HG03175 (cell line): ENCODE measurements at regions not wholly inside any gene's neighbourhood (a gene's known extent, or its start where the extent isn't known, plus 50 kb on each side); places are given as distances from the start of the nearest gene placed in this dataset.
"Not testable (repeated sequence)": the region's sequence is repeated elsewhere in the genome, so short reads cannot be mapped to it uniquely, and the experiment has no call there.

Source experiments
- ATAC-seq: cut with Tn5 transposase; IDR thresholded peaks from one replicate; pipeline ENCODE4 v1.9.1; 2021; ENCODE audit warnings: mild to moderate bottlenecking, moderate library complexity; ENCODE audit not compliant: unreplicated experiment

DNA sequence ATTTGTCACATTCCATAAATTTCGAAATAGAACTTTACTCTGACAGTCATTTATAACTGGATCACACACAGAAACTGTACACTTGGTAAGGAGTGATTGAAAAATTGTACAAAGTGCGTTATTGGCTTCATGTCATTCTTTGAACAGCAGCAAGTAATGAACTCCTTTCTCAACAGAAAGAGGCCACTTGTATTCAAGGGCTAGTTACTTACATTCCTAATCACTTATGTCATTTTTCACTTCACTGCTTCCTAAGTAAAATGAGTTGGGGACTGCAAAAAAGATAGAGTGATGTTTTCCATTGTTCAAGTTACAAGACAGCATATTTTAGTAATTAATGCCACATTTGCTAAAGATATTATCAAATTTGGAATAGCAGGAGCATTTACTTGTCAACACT, 893.2 kb downstream of the DTWD2 start:
- ATAC-seq, result no peak

DNA sequence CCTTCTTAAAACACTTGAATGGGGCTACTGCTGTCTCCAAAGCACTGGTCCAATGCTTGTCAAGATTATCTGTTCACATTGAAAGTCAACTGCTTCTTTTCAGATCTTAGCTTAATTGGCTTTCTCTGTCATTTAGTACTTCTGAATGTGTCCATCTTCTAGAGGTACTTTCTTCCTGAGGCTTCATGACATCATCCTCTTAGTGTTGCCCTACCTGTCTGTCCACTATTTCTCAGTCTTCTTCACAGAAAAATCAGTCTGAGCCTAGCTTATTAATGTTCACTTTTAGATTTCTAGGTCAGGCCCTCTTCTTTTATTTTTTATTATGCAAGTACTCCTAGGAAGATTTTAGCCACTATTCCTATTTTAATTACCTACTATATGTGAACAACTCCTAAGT, 899.9 kb downstream of the DTWD2 start:
- ATAC-seq, result no peak

DNA sequence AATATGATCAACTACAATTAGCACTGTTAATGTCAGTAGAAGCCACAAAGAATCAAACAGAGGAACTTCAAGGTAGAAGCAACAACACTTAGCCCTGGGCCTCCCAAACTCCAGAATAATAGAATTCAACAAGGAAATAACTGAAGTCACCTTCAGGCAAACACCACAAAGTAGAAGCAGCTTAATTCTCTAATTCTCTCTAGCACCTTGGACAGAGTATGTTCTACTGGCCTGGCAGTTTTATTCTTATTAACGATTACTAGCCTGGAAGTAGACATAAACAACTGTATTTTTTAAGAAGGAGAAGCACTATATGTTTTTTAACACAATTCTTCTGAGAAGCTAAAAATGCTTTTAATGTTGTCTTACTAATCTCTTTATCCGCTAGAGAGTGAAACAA, 911.9 kb downstream of the DTWD2 start:
- ATAC-seq, result no peak

GRCh38 chr5:118070041-118070440, 918.3 kb downstream of the DTWD2 start:
- ATAC-seq, result no peak

DNA sequence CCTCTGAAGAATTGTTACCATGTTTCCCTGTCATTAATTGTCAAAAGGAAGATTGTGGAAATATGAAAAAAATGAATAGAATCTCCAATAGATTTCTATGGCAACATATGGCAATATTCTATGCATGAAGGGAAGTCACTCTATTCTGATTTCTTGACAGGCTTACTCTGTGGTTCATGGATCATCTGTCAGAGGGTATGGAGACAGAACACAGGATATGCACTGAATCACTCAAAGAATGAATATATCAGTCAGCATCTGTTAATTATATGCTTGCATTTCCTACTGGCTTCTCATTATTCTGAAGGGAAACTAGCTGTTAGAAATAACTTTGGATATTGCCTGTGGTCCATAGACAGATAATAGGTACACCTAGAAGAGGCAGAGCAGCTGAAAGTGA, 918.9 kb downstream of the DTWD2 start:
- ATAC-seq, result no peak

GRCh38 chr5:118068886-118069285, 919.5 kb downstream of the DTWD2 start:
- no peak for ATAC-seq

GRCh38 chr5:118063836-118064235, 924.5 kb downstream of the DTWD2 start:
- not testable (repeated sequence) for ATAC-seq

- ATAC-seq, result no peak
These were observed 927.5 kb downstream of the DTWD2 start for GRCh38 chr5:118060833-118061232.

DNA sequence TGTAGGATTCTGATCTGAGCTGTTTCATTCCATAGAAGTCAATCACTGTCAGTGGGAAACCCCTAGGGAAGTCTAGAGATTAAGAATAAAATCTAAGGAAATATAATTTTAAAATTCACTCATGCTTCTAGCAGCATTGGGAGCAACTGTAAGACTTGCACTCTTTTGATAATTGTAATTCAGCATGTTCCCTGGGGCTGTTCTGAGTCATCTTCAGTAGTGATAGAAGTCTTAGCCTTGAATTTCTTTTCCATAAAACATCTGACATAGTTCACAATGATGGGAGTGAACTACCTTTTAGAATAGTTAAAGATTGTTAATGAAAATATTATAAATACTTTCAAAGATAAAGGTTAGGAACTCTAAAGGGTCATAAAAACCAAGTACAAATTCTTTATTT, 935.8 kb downstream of the DTWD2 start:
- no peak for ATAC-seq

DNA sequence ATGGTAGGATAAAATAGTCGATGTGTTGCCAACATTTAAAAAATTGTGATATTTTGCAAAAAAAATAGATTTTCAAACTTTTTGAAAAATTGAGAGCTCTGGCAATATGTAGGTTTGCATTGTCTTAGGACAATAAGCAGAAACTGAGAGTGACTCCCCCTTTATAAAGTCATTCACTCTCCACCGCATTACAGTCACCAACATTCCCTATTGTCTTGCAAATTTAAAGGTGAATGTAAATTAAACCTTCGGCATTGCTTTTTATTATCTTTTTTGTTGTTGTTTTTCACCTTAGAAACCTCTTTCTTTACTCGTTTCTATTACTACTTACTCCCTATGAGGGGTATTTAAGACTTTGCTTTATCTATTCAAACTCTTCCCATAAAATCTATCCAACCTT, 944.2 kb downstream of the DTWD2 start:
- ATAC-seq, result no peak

- no peak for ATAC-seq
These were observed 944.8 kb downstream of the DTWD2 start for GRCh38 chr5:118043531-118043930.

DNA sequence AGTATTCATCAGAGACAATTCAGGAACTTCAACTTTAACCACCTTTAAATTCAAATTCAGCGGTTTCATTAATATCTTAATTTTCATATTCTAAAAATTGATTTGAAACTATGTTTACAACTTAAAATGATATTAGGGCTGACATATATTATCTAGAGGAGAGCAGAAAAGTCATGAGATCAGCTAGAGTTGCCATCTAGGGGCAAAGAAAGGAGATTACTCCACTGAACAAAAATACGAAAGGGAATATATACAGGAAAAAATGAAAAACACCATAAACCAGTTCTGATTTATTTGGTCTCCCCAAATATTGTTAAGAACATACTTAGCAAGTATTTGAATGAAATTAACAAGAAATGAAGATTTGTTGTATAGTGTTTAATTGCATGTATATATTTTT, 946.3 kb downstream of the DTWD2 start:
- ATAC-seq, result no peak

GRCh38 chr5:118040496-118040895, 947.9 kb downstream of the DTWD2 start:
- ATAC-seq, result no peak

GRCh38 chr5:118033686-118034338, 954.5 kb downstream of the DTWD2 start:
- ATAC-seq, result no peak

- no peak for ATAC-seq
These were observed 958.5 kb downstream of the DTWD2 start for GRCh38 chr5:118029807-118030206.

DNA sequence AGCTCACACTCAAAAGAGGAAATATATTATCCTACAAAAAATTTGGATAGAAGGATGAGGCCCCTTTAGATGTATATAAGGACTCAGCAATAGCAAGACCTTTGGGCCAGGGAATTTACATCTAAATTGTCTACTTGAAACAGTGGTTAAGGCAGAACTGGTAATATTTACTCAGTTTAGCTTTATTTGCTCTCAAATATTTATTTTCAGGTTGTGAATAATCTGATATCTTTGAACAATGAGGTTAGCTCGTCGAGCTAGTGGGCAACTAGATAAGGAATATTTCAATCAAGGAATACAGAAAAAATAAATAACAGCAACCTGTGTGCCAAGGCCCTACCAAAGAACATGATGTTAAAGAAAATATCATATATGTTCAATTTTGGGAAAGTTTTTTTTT, 966.3 kb downstream of the DTWD2 start:
- ATAC-seq, result no peak

DNA sequence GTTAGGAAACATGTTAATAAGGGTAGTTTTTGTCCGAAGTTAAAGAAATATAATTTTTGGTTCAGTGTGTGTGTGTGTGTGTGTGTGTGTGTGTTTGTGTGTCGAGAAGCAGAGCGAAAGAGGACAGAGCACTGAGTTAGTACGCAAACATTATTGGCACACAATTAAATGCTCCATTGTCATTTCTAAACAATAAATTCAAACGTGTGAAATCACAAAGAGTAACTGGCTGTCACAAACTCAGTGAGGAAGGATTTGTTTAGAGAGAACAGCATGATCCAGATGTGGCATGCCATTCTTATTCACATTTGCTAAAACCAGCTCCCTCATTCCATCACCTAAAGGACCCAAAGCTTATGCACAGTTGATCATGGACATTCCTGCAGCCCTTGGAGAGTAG, 970.8 kb downstream of the DTWD2 start:
- ATAC-seq, result no peak

DNA sequence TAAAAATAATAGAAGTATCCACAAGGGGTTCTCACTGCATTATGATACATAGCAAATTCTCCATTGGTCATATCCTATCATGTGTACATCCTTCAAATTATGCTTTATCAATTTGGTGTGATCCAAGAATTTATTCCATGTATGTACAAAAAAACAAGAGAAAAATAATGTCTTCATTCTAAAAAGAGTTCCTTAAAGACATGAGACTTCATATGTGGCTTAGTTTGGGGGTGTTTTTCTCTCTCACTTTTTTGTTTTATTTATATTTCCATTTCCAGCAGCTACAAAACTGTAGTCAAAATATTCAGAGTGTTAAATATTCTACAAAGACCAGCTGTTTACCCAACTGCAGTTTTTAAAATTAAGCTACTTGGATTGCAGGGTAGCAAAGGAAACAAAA, 972.0 kb downstream of the DTWD2 start:
- no peak for ATAC-seq

GRCh38 chr5:118015511-118015910, 972.8 kb downstream of the DTWD2 start:
- no peak for ATAC-seq

DNA sequence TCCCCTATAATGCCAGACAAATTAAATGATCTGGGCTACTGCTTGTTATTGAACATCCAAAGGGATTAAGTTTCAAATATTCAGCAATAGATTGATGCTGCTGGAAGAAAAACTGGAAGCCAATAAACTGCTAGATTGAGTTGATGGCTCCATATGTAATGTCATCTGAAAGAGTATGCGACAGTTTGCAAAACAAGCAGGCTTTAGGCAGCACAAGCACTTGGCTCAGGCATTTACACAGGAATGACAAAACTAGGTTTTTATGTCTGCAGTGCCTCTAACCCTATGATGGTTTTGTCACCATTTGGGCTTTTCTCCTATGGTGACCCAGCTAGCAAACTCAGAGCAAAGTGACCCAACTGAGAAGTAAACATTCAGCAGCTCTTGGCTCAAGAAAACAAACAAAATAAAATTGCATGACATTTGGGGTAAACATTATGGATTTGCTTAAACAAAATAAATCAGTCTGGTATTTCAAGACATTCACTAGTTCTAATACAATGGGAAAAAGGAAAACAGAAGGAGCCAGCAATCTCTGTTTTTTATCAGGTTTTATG, 978.5 kb downstream of the DTWD2 start:
- ATAC-seq, result no peak

- ATAC-seq, result no peak
These were observed 979.6 kb downstream of the DTWD2 start for GRCh38 chr5:118008779-118009178.

- no peak for ATAC-seq
These were observed 981.1 kb downstream of the DTWD2 start for GRCh38 chr5:118007262-118007661.

DNA sequence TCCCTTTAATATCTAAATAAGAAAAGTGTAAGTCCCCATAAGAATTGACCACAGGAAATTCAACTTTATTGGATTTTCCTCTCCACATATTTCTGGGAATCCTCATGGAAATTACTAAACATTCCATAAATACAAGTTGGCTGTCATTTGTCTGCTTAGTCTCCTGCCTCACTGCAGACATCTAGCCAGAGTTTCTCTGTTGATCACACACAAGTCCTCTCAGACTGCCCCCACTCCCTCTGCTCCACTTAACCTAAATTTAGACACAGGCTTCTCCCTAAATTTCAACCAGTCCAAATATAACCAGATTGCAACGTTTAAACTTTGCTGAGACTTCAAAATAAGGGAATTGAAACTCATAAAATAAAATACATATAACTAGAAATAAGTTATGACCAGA, 982.1 kb downstream of the DTWD2 start:
- ATAC-seq, result no peak
